Transverse colon (tissue), 4 donors: ENCODE measurements at regions not wholly inside any gene's neighbourhood (a gene's known extent, or its start where the extent isn't known, plus 50 kb on each side); places are given as distances from the start of the nearest gene placed in this dataset.

Experiments
- DNase-seq: peaks from one replicate; pipeline ENCODE4 v3.0.0-alpha.2; 2019
- H3K27ac ChIP-seq, 4 donors: fragments of 200-600 bp; sonication (generic); 2 replicates each; pipeline ENCODE4 v1.5.1; 2016 to 2018; ENCODE audit warnings: inconsistent platforms in 4 of 4
- H3K27me3 ChIP-seq: fragments of 200-600 bp; sonication (generic); 2 replicates; pipeline ENCODE4 v1.5.1; 2017; ENCODE audit warnings: inconsistent platforms
- H3K36me3 ChIP-seq, 4 donors: fragments of 200-600 bp; sonication (generic); 2 replicates each; pipeline ENCODE4 v1.5.1; 2017 to 2019; ENCODE audit warnings: inconsistent platforms in 4 of 4
- H3K4me1 ChIP-seq, 4 donors: fragments of 200-600 bp; sonication (generic); 2 replicates each; pipeline ENCODE4 v1.5.1; 2017 to 2020; ENCODE audit warnings: inconsistent platforms in 4 of 4
- H3K4me3 ChIP-seq, 4 donors: fragments of 200-600 bp; sonication (generic); 1 replicate in 1 of 4; 2 replicates in 3 of 4; pipeline versions ENCODE4 v1.5.1 to v1.6.1; 2017 to 2019; ENCODE audit warnings: inconsistent platforms in 4 of 4
- H3K9me3 ChIP-seq, 2 donors: fragments of 200-600 bp; sonication (generic); 2 replicates each; pipeline ENCODE4 v1.5.1; 2017 to 2019; ENCODE audit warnings: inconsistent platforms in 2 of 2
- EP300 ChIP-seq: sonication (generic); formaldehyde crosslinking; IDR thresholded peaks from one replicate; pipeline ENCODE4 v1.6.1; 2017; ENCODE audit warnings: antibody characterized with exemption, low read depth
- POLR2A ChIP-seq: fragments of 450-650 bp; IDR thresholded peaks from one replicate; pipeline ENCODE4 v1.6.1; 2016; ENCODE audit warnings: antibody characterized with exemption, mild to moderate bottlenecking, moderate library complexity
- POLR2AphosphoS5 ChIP-seq, 3 donors: sonication (generic); formaldehyde crosslinking; IDR thresholded peaks; one replicate each; pipeline ENCODE4 v1.6.1; 2016; ENCODE audit warnings: antibody characterized with exemption in 3 of 3
- WGBS, 2 donors: methylation state at CpG; one replicate each; pipeline ENCODE4 v1.1.5; 2018; ENCODE audit warnings: low coverage in 1 of 2; 5-methylcytosine and 5-hydroxymethylcytosine counted together
- in situ Hi-C, 4 donors: fragments of 200-750 bp; cut with MboI; loops; one replicate each; pipeline versions ENCODE4 v1.15.0 to v1.15.1; 2017; ENCODE audit warnings: low sequenced_read_pairs in 3 of 4, low pct_ligation_motif_present in 1 of 4, low pct_unique_long_range_greater_than_20kb in 1 of 4
- intact Hi-C: fragments of 100-400 bp; cut with DNase I; formaldehyde crosslinking; loops from one replicate; pipeline ENCODE4 v1.15.1; 2023; ENCODE audit warnings: low total_unique reads
- TF ChIP-seq, protein P1 (sequence below), 5 experiments: fragments of 200-600 bp in 3 of 5; fragments of 450-650 bp in 2 of 5; sonication (generic) in 3 of 5; IDR thresholded peaks; 1 replicate in 2 of 5; 2 replicates in 3 of 5; pipeline ENCODE4 v1.5.1; 2016 to 2017; ENCODE audit warnings: antibody characterized with exemption in 5 of 5, inconsistent platforms in 3 of 5, mild to moderate bottlenecking in 2 of 5, moderate library complexity in 1 of 5

DNA sequence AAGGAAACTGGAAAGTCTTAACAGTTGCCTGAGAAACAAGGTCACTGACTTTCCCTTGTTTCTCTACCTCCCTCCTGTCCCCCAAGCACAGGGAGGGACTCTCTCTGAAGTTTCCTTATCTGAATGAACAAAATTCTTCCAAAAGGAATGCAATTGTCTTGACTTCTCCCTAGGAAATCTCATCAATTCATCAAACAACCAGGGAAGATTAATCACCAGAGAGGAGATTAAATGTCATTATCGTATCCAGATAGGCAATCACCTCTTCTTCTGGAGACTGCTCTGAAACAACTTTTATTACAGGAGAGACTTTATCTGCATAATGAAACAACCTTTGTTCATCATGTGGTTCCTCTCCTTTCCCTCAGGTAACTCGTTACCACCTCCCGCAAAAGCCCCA lies 431.4 kb downstream of the SLC16A7 start:
- 68 to 73% methylated on average over 3 of the region's 3 CpGs for WGBS, 2 donors
- H3K4me3 ChIP-seq, result no peak overlapping the region
- no peaks in the 10 kb centered on the region for H3K9me3 ChIP-seq
- H3K27me3 ChIP-seq, result no peaks in the 10 kb centered on the region
- H3K4me1 ChIP-seq, result no peaks in the 10 kb centered on the region
- H3K27ac ChIP-seq, result no peak overlapping the region
- no peaks in the 10 kb centered on the region for H3K36me3 ChIP-seq
- in situ Hi-C loops (no loop called here), intact Hi-C loops (no loop called here)
- no peak for TF ChIP-seq POLR2AphosphoS5 (IDR thresholded peaks at IDR 0.05)
- TF ChIP-seq, protein P1, sequence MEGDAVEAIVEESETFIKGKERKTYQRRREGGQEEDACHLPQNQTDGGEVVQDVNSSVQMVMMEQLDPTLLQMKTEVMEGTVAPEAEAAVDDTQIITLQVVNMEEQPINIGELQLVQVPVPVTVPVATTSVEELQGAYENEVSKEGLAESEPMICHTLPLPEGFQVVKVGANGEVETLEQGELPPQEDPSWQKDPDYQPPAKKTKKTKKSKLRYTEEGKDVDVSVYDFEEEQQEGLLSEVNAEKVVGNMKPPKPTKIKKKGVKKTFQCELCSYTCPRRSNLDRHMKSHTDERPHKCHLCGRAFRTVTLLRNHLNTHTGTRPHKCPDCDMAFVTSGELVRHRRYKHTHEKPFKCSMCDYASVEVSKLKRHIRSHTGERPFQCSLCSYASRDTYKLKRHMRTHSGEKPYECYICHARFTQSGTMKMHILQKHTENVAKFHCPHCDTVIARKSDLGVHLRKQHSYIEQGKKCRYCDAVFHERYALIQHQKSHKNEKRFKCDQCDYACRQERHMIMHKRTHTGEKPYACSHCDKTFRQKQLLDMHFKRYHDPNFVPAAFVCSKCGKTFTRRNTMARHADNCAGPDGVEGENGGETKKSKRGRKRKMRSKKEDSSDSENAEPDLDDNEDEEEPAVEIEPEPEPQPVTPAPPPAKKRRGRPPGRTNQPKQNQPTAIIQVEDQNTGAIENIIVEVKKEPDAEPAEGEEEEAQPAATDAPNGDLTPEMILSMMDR (IDR thresholded peaks at IDR 0.05), result no peak
- no peak for TF ChIP-seq POLR2A
- no peak for TF ChIP-seq EP300
- no peak for DNase-seq

DNA sequence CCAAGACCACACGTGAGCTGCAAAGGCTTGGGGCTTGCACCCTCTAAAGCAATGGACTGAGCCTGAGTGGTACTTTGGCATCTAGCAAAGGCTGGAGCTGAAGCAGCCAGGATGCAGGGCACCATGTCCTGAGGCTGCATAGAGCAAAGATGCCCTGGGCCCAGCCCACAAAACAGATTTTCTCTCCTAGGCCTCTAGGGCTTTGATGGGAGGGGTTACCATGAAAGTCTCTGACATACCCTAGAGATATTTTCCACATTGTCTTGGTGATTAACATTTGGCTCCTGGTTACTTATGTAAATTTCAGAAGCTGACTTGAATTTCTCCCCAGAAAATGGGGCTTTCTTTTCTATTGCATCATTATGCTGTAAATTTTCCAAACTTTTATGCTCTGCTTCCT lies 438.3 kb downstream of the SLC16A7 start:
- no peak for DNase-seq
- H3K36me3 ChIP-seq, result no peaks in the 10 kb centered on the region
- 50% methylated on average over 1 of the region's 1 CpG; no CpG with 5 or more reads in 1 of the 2 donors for WGBS, 2 donors
- in situ Hi-C loops, result no loop called here
- TF ChIP-seq, protein P1 (IDR thresholded peaks at IDR 0.05), result no peak
- TF ChIP-seq EP300 (no peak), POLR2A (no peak), POLR2AphosphoS5 (IDR thresholded peaks at IDR 0.05) (no peak)
- intact Hi-C loops, result no loop called here
- no peaks in the 10 kb centered on the region for H3K9me3 ChIP-seq
- no peaks in the 10 kb centered on the region for H3K27me3 ChIP-seq
- H3K27ac ChIP-seq, result no peak overlapping the region
- no peaks in the 10 kb centered on the region for H3K4me1 ChIP-seq
- H3K4me3 ChIP-seq, result no peak overlapping the region

DNA sequence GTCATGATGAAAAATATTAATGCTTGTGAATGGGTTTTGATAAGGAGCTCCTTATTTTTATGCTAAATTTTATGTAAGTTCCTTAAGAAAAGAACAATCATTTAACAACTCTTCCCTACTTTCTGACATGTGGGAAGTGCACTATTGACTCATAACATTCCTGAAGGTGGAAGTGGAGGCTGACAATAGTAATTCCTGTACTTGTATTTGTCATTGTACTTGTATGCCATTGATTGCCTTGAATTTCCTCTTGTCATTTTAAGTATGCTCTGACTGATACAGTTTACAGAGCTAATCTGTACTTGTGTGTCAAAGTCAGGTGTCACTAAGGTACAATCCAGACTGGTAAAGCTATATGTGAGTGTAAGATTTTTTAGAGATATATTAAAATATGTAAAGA lies 440.0 kb downstream of the SLC16A7 start:
- H3K9me3 ChIP-seq, result no peaks in the 10 kb centered on the region
- DNase-seq, result no peak
- H3K27ac ChIP-seq, result no peak overlapping the region
- no peaks in the 10 kb centered on the region for H3K4me1 ChIP-seq
- intact Hi-C loops, result no loop called here
- no peak overlapping the region for H3K4me3 ChIP-seq
- H3K36me3 ChIP-seq, result no peaks in the 10 kb centered on the region
- in situ Hi-C loops, result no loop called here
- TF ChIP-seq EP300 (no peak), POLR2AphosphoS5 (IDR thresholded peaks at IDR 0.05) (no peak), POLR2A (no peak)
- TF ChIP-seq, protein P1 (IDR thresholded peaks at IDR 0.05), result no peak
- H3K27me3 ChIP-seq, result no peaks in the 10 kb centered on the region

DNA sequence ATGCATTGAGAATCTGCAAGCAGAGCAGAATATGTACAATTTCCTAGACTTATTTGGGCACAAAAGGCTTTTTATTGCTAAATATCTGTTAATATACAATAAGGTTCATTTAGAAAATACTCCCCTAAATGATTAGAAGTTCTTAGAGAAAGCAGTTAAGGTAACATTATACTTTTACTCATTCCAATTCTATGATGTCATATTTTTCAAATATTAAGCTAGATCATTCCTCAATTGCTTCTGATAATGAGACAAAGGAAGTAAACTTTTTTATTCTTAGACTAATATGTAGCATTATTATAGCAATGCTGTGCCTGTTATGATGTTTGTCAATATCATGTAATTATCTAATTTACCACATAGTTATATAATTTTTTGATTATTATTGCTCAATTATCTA lies 447.0 kb downstream of the SLC16A7 start:
- Histone ChIP-seq H3K27ac (no peak overlapping the region), H3K4me3 (no peak overlapping the region), H3K4me1 (no peaks in the 10 kb centered on the region), H3K36me3 (no peaks in the 10 kb centered on the region), H3K27me3 (no peaks in the 10 kb centered on the region), H3K9me3 (no peaks in the 10 kb centered on the region)
- TF ChIP-seq, protein P1 (IDR thresholded peaks at IDR 0.05), result no peak
- TF ChIP-seq EP300 (no peak), POLR2A (no peak), POLR2AphosphoS5 (IDR thresholded peaks at IDR 0.05) (no peak)
- intact Hi-C loops, result no loop called here
- in situ Hi-C loops, result no loop called here
- no peak for DNase-seq
